Smooth muscle cell (in vitro differentiated cells): ENCODE measurements at regions not wholly inside any gene's neighbourhood (a gene's known extent, or its start where the extent isn't known, plus 50 kb on each side); places are given as distances from the start of the nearest gene placed in this dataset.

Source experiments
- DNase-seq: peaks from one replicate; lab custom pipeline; 2025; ENCODE audit not compliant: unreplicated experiment; lab: John Stamatoyannopoulos, UW
- H2AFZ ChIP-seq: fragments of 200-600 bp; sonication (generic); 2 replicates; pipeline ENCODE4 v1.6.0; 2016; ENCODE audit warnings: antibody characterized with exemption, low read depth, mild to moderate bottlenecking
- H3F3A ChIP-seq: fragments of 200-600 bp; sonication (generic); 2 replicates; pipeline ENCODE4 v1.6.0; 2017; ENCODE audit warnings: antibody characterized with exemption, low read depth
- H3K27ac ChIP-seq: fragments of 200-600 bp; sonication (generic); 2 replicates; pipeline ENCODE4 v1.5.1; 2016; ENCODE audit warnings: low read depth, mild to moderate bottlenecking
- H3K27me3 ChIP-seq: fragments of 200-600 bp; sonication (generic); 2 replicates; pipeline ENCODE4 v1.6.1; 2016; ENCODE audit warnings: low read depth, mild to moderate bottlenecking
- H3K36me3 ChIP-seq: fragments of 200-600 bp; sonication (generic); 2 replicates; pipeline ENCODE4 v1.5.1; 2016; ENCODE audit warnings: low read depth
- H3K4me1 ChIP-seq: fragments of 200-600 bp; sonication (generic); 2 replicates; pipeline ENCODE4 v1.5.1; 2016; ENCODE audit warnings: low read depth
- H3K4me2 ChIP-seq: fragments of 200-600 bp; sonication (generic); 2 replicates; pipeline ENCODE4 v1.6.0; 2016; ENCODE audit warnings: mild to moderate bottlenecking
- H3K4me3 ChIP-seq: fragments of 200-600 bp; sonication (generic); 2 replicates; pipeline ENCODE4 v1.5.1; 2016; ENCODE audit warnings: mild to moderate bottlenecking
- H3K79me2 ChIP-seq: fragments of 200-600 bp; sonication (generic); 2 replicates; pipeline ENCODE4 v1.6.0; 2016; ENCODE audit warnings: low read depth, mild to moderate bottlenecking
- H3K9ac ChIP-seq: fragments of 200-600 bp; sonication (generic); 2 replicates; pipeline ENCODE4 v1.6.0; 2016; ENCODE audit warnings: low read depth
- H3K9me3 ChIP-seq: fragments of 200-600 bp; sonication (generic); replicated peaks from 2 replicates; pipeline ENCODE4 v1.5.1; 2016; ENCODE audit warnings: low read depth
- H4K20me1 ChIP-seq: fragments of 200-600 bp; sonication (generic); 2 replicates; pipeline ENCODE4 v1.6.0; 2016; ENCODE audit warnings: low read depth
- WGBS: methylation state at CpG from one replicate; pipeline ENCODE4 v1.1.7; 2016; ENCODE audit warnings: low lambda C conversion rate; 5-methylcytosine and 5-hydroxymethylcytosine counted together
- TF ChIP-seq, protein P1 (sequence below): fragments of 200-600 bp; sonication (generic); IDR thresholded peaks from 2 replicates; pipeline ENCODE4 v1.5.1; 2017; ENCODE audit warnings: borderline replicate concordance, mild to moderate bottlenecking, antibody characterized with exemption; ENCODE audit not compliant: insufficient read depth, poor library complexity, severe bottlenecking

DNA sequence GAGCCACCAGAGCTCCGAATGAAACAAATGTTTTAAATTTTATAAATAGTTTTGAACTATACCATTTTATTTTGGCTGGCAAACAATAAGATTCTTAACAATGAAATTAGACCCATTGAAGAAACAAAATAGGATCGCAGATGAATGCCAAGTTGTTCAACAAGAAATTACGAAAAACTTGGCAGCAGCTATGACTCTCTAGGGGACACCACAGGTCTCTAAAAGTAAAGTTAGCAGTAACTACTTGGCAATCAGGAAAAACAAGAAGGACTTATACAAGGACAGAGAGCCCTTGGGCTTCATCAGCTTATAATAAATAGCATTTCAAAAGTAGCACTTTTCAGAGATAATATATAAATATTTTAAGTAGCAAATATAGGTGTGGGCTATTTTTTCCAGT, 603.8 kb upstream of the PSMD7 start:
- H3K4me1 ChIP-seq: no peaks in the 10 kb centered on the region
- no peak overlapping the region for H3K27ac ChIP-seq
- no peaks in the 10 kb centered on the region for H4K20me1 ChIP-seq
- no peak overlapping the region for H3K4me3 ChIP-seq
- H3F3A ChIP-seq: no peaks in the 10 kb centered on the region
- H3K36me3 ChIP-seq: no peaks in the 10 kb centered on the region
- H3K9me3 ChIP-seq: no peaks in the 10 kb centered on the region
- WGBS: 95% methylated on average over 3 of the region's 3 CpGs
- TF ChIP-seq, protein P1, sequence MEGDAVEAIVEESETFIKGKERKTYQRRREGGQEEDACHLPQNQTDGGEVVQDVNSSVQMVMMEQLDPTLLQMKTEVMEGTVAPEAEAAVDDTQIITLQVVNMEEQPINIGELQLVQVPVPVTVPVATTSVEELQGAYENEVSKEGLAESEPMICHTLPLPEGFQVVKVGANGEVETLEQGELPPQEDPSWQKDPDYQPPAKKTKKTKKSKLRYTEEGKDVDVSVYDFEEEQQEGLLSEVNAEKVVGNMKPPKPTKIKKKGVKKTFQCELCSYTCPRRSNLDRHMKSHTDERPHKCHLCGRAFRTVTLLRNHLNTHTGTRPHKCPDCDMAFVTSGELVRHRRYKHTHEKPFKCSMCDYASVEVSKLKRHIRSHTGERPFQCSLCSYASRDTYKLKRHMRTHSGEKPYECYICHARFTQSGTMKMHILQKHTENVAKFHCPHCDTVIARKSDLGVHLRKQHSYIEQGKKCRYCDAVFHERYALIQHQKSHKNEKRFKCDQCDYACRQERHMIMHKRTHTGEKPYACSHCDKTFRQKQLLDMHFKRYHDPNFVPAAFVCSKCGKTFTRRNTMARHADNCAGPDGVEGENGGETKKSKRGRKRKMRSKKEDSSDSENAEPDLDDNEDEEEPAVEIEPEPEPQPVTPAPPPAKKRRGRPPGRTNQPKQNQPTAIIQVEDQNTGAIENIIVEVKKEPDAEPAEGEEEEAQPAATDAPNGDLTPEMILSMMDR: no peak
- H3K9ac ChIP-seq: no peak overlapping the region
- no peaks in the 10 kb centered on the region for H3K27me3 ChIP-seq
- H3K4me2 ChIP-seq: no peak overlapping the region
- H2AFZ ChIP-seq: no peak overlapping the region
- no peaks in the 10 kb centered on the region for H3K79me2 ChIP-seq
- no peak for DNase-seq

DNA sequence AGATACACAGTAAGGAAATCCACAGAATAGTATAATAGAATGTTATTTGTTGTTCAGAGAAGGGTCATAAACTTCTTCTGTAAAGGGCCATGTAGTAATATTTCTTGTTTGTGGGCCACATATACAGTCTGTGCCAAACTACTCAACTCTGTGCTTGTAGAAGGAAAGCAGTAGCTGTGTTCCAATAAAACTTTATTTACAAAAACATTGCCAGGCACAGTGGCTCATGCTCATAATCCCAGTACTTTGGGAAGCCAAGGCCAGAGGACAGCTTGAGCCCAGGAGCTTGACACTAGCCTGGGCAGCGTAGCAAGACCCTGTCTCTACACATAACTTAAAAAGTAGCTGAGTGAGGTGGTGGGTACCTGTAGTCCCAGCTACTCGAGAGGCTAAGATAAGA, 612.8 kb upstream of the PSMD7 start:
- H3K27me3 ChIP-seq: no peaks in the 10 kb centered on the region
- no peaks in the 10 kb centered on the region for H3K79me2 ChIP-seq
- H3K9me3 ChIP-seq: no peaks in the 10 kb centered on the region
- no peak overlapping the region for H3K4me2 ChIP-seq
- H3K36me3 ChIP-seq: no peaks in the 10 kb centered on the region
- 90% methylated on average over 2 of the region's 2 CpGs for WGBS
- TF ChIP-seq, protein P1: no peak
- no peak overlapping the region for H3K4me3 ChIP-seq
- H3K4me1 ChIP-seq: no peaks in the 10 kb centered on the region
- H3K27ac ChIP-seq: no peak overlapping the region
- DNase-seq: no peak
- no peaks in the 10 kb centered on the region for H3F3A ChIP-seq
- H3K9ac ChIP-seq: no peak overlapping the region
- H4K20me1 ChIP-seq: no peaks in the 10 kb centered on the region
- H2AFZ ChIP-seq: no peak overlapping the region

DNA sequence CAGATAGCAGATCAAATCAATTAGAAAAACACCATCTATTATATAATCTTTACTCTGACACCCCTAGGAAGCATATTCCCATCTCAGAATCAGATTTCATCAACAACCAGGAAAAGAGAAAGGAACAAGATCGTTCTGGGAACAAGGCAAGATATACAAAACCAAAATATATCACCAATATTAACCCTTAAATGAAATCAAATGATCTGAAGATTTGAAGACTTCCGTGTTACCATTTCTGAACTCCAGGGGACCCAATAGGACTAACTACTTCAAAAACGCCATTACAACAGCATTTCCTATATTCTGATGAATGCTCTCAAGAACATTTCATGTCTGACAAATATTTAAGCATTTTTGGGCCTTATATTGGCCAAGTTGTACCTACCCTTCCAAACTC, 624.2 kb upstream of the ZFHX3 start:
- DNase-seq: no peak
- TF ChIP-seq, protein P1: no peak

DNA sequence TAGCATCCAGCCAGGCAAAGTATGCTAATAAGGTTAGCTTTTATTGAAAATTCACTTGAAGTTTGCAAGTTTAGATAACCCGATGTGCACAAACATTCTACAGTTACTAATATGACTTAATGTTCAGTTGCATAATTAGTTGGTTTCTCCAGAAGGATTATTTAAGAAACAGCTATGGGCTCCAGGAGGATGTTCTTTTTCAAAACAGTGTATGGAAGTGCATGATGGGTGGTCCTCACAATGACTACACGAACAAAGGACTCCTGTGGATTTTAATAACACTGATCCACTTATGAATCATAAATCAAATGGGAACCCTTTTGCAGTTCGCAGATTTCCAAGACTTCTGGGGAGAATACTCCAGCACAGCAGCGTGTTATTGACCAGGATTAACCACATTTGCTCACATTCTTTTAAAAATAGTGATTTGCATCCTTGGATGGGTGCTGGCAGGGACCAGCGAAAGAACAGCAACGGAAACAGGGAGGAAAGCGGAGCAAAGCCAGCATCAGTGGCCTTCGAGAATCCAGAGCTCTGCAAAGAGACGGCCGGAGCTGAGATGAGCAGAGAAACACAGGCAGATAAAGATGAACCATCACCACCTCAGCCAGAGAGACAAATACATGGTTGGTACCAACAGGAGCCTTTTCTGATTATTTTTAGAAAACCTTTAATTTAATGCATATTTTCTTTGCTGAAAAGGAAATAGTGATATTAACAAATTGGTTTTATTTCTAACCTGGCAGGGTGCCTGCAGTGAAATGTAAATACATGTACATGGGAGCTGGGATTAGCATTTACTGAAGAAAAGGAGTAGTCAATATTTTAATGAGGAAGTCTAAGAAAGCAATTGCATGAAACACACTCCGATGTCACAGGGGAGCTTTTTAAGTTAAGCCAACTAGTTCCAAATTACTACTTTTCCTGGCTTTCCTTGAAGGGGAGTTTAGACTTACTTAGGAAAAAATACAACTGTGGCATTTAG, 623.2 kb upstream of the ZFHX3 start:
- Histone ChIP-seq H3K9ac (no peak overlapping the region), H3K4me2 (no peak overlapping the region), H3K9me3 (no peaks in the 10 kb centered on the region), H3K27ac (no peak overlapping the region), H3K36me3 (no peaks in the 10 kb centered on the region), H3F3A (no peaks in the 10 kb centered on the region), H3K79me2 (no peaks in the 10 kb centered on the region), H3K27me3 (no peaks in the 10 kb centered on the region), H3K4me1 (no peaks in the 10 kb centered on the region), H2AFZ (no peak overlapping the region), H4K20me1 (no peaks in the 10 kb centered on the region), H3K4me3 (no peak overlapping the region)
- WGBS: 75% methylated on average over 11 of the region's 11 CpGs
- TF ChIP-seq, protein P1: no peak
- no peak for DNase-seq

More for the DNA sequence above, 624.2 kb upstream of the ZFHX3 start:
- Histone ChIP-seq H3K9me3 (no peaks in the 10 kb centered on the region), H3F3A (no peaks in the 10 kb centered on the region), H3K4me2 (no peak overlapping the region), H3K36me3 (no peaks in the 10 kb centered on the region), H2AFZ (no peak overlapping the region), H3K27ac (no peak overlapping the region), H3K79me2 (no peaks in the 10 kb centered on the region), H3K9ac (no peak overlapping the region), H3K27me3 (no peaks in the 10 kb centered on the region), H3K4me3 (no peak overlapping the region), H3K4me1 (no peaks in the 10 kb centered on the region), H4K20me1 (no peaks in the 10 kb centered on the region)
- WGBS: 72% methylated on average over 3 of the region's 3 CpGs
